ENCODE measurements at regions not wholly inside any gene's neighbourhood (a gene's known extent, or its start where the extent isn't known, plus 50 kb on each side); places are given as distances from the start of the nearest gene placed in this dataset.

- 62% methylated on average over 5 of the region's 5 CpGs for WGBS (ENCODE audit: missing lambda C conversion rate)
- DNase-seq (ENCODE audit: low read depth in 1 of 2, low spot score in 1 of 2) (no peak), FAIRE-seq (no peak), ATAC-seq (no peak)
- Histone ChIP-seq H3K4me3 (no peak overlapping the region), H3K27ac (peak overlapping the region; percentile 38 to 57; a peak in 4 of 6 replicates), H3K4me2 (no peak overlapping the region), H3K4me1 (peaks cover 5% of the 10 kb centered on the region; the same call in 2 of the 3 replicates), H3K9me3 (no peaks in the 10 kb centered on the region)
- ChIA-PET POLR2A (no interaction called here), CTCF (interaction anchor here (0.7 to 3.9 kb wide), 17 partner anchors 11 to 300 kb away, joined by 3 to 50 read pairs (median 5); partner anchors contain the start of gene TNFAIP3)
- no peak for TF ChIP-seq MAFK (IDR thresholded peaks at IDR 0.05; ENCODE audit: partially characterized antibody)
- no peak for TF ChIP-seq ESRRA (IDR thresholded peaks at IDR 0.05; ENCODE audit: borderline replicate concordance, low read length)
- no peak for TF ChIP-seq CBX2 (IDR thresholded peaks at IDR 0.05; ENCODE audit: borderline replicate concordance, low read depth)
- no peak for TF ChIP-seq TFCP2L1 (CRISPR knock-in tag; IDR thresholded peaks at IDR 0.05)
- no peak for TF ChIP-seq EHF (CRISPR knock-in tag; IDR thresholded peaks at IDR 0.05)
- TF ChIP-seq HOXB13 (CRISPR knock-in tag; IDR thresholded peaks at IDR 0.05; ENCODE audit: low read depth) = no peak
- no peak for TF ChIP-seq RFX5 (IDR thresholded peaks at IDR 0.05)
- no peak for TF ChIP-seq MYC (IDR thresholded peaks at IDR 0.05; ENCODE audit: borderline replicate concordance, low read length)
- no peak for TF ChIP-seq ZSCAN20 (CRISPR knock-in tag; IDR thresholded peaks at IDR 0.05)
- no peak for TF ChIP-seq TP53 (CRISPR knock-in tag; IDR thresholded peaks at IDR 0.05)
- no peak for TF ChIP-seq PHF8 (IDR thresholded peaks at IDR 0.05; ENCODE audit: borderline replicate concordance, low read depth)
- no peak for TF ChIP-seq HOXA7 (CRISPR knock-in tag; IDR thresholded peaks at IDR 0.05)
- TF ChIP-seq E2F6 (IDR thresholded peaks at IDR 0.05; ENCODE audit: borderline replicate concordance, low read depth) = no peak
- TF ChIP-seq RCOR1 (IDR thresholded peaks at IDR 0.05; ENCODE audit: low read depth, low read length) = no peak
Observed at GRCh38 chr6:137704802-137705159, 162.3 kb upstream of the TNFAIP3 start.

- H3K27ac ChIP-seq = peak overlapping the region; percentile 38 to 57; a peak in 4 of 6 replicates
- POLR2A ChIA-PET = no interaction called here
- no peak overlapping the region for H3K4me3 ChIP-seq
- FAIRE-seq (no peak), DNase-seq (ENCODE audit: low read depth in 1 of 2, low spot score in 1 of 2) (peak in 1 of 2 experiments; percentile 33), ATAC-seq (peak; percentile 59 to 83; a peak in 4 of 6 replicates)
- no peaks in the 10 kb centered on the region for H3K9me3 ChIP-seq
- WGBS (ENCODE audit: missing lambda C conversion rate) = 42% methylated on average over 10 of the region's 11 CpGs
- H3K4me1 ChIP-seq = peaks cover 5% of the 10 kb centered on the region; the same call in 2 of the 3 replicates
- CTCF ChIA-PET = interaction anchor here (0.8 to 3.9 kb wide), 19 partner anchors 14 to 299 kb away, joined by 3 to 50 read pairs (median 4); partner anchors contain the start of gene TNFAIP3
- H3K4me2 ChIP-seq = no peak overlapping the region
- TF ChIP-seq BCL3 (IDR thresholded peaks at IDR 0.05) (no peak), SMC3 (IDR thresholded peaks at IDR 0.05) (peak; percentile 68), CTCF (IDR thresholded peaks at IDR 0.05) (peak; percentile 53), RAD21 (conservative IDR thresholded peaks at IDR 0.05 in 1 of 2, IDR thresholded peaks at IDR 0.05 in 1 of 2) (peak; percentile 65 to 66)
Observed at GRCh38 chr6:137705160-137706082, 161.6 kb upstream of the TNFAIP3 start.

Data from A549 (cell line).